ENCODE measurements at regions not wholly inside any gene's neighbourhood (a gene's known extent, or its start where the extent isn't known, plus 50 kb on each side); places are given as distances from the start of the nearest gene placed in this dataset.

DNA sequence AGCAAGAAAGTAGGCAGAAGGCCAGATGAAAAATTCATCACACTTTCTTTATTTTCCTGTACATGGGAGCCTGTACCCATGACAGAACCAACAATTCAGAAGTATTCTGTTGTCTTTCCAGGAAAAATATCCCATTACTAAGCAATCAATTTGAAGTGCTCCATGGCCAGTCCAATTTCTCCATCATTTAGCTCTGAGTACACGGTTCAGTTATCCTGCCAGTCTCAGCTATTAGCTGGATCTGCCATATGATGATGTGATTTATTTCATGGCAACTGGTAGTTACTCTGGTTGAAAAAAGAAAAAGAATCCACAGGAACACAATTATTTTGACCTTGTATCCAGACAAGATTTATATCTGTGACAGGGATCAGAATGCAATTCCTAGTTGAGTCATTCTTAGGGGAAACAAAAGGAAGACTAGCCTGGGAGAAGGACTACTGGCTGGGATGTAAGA lies 70.6 kb upstream of the GORAB start:
- no peak for TF ChIP-seq POLR2A (IDR thresholded peaks at IDR 0.05)
- TF ChIP-seq, protein P1, sequence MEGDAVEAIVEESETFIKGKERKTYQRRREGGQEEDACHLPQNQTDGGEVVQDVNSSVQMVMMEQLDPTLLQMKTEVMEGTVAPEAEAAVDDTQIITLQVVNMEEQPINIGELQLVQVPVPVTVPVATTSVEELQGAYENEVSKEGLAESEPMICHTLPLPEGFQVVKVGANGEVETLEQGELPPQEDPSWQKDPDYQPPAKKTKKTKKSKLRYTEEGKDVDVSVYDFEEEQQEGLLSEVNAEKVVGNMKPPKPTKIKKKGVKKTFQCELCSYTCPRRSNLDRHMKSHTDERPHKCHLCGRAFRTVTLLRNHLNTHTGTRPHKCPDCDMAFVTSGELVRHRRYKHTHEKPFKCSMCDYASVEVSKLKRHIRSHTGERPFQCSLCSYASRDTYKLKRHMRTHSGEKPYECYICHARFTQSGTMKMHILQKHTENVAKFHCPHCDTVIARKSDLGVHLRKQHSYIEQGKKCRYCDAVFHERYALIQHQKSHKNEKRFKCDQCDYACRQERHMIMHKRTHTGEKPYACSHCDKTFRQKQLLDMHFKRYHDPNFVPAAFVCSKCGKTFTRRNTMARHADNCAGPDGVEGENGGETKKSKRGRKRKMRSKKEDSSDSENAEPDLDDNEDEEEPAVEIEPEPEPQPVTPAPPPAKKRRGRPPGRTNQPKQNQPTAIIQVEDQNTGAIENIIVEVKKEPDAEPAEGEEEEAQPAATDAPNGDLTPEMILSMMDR (IDR thresholded peaks at IDR 0.05): no peak
